GM12878 (cell line): ENCODE measurements at regions not wholly inside any gene's neighbourhood (a gene's known extent, or its start where the extent isn't known, plus 50 kb on each side); places are given as distances from the start of the nearest gene placed in this dataset.

ENCODE experiments used
- NR2C2 ChIP-seq: IDR thresholded peaks from 2 replicates; pipeline ENCODE4 v1.6.1; 2011; ENCODE audit warnings: borderline replicate concordance, low read depth; ENCODE audit not compliant: control insufficient read depth, insufficient read length
- POLR2AphosphoS5 ChIP-seq: IDR thresholded peaks from 2 replicates; pipeline ENCODE4 v1.6.1; 2011; ENCODE audit warnings: mild to moderate bottlenecking, low read length, inconsistent platforms
- ZNF384 ChIP-seq: IDR thresholded peaks from 2 replicates; pipeline ENCODE4 v1.6.1; 2012; ENCODE audit warnings: low read depth, mild to moderate bottlenecking, low read length, improper control_type of control experiment, borderline replicate concordance
- TF ChIP-seq, protein P1 (sequence below), 3 experiments: IDR thresholded peaks in 2 of 3; conservative IDR thresholded peaks in 1 of 3; 2 replicates each; pipeline ENCODE4 v1.5.1; 2011; ENCODE audit warnings: low read depth in 3 of 3, low read length in 3 of 3, mild to moderate bottlenecking in 3 of 3, control low read depth in 2 of 3, moderate library complexity in 2 of 3, inconsistent platforms in 1 of 3, mixed read lengths in 1 of 3; ENCODE audit not compliant: control insufficient read depth in 2 of 3, insufficient read depth in 1 of 3; ENCODE audit errors: extremely low read depth in 1 of 3
- TF ChIP-seq, protein P2 (sequence below): IDR thresholded peaks from 2 replicates; pipeline ENCODE4 v1.6.1; 2012; ENCODE audit warnings: mild to moderate bottlenecking, low read depth, low read length

DNA sequence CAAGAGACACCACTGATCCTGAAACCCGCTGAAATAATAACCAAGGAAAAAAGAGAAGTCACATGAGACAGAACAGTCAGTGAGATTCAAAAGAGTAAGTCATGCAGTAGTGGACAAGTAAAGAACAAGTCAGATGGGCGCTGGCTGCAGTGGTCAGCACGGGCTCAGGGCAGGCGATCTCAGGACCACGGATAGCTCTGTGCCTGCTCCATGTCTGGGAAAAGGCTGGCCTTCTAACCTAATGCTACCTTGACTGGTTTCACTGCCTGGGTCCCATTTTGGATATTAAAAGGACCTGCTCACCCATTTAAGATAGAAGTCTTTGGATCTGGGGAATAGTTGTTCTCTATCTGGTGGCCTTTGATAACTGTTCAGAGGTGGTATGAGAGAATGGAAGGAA is 61.7 kb upstream of the LCLAT1 start:
- TF ChIP-seq POLR2AphosphoS5: no peak
- TF ChIP-seq NR2C2: no peak
- TF ChIP-seq, protein P1, sequence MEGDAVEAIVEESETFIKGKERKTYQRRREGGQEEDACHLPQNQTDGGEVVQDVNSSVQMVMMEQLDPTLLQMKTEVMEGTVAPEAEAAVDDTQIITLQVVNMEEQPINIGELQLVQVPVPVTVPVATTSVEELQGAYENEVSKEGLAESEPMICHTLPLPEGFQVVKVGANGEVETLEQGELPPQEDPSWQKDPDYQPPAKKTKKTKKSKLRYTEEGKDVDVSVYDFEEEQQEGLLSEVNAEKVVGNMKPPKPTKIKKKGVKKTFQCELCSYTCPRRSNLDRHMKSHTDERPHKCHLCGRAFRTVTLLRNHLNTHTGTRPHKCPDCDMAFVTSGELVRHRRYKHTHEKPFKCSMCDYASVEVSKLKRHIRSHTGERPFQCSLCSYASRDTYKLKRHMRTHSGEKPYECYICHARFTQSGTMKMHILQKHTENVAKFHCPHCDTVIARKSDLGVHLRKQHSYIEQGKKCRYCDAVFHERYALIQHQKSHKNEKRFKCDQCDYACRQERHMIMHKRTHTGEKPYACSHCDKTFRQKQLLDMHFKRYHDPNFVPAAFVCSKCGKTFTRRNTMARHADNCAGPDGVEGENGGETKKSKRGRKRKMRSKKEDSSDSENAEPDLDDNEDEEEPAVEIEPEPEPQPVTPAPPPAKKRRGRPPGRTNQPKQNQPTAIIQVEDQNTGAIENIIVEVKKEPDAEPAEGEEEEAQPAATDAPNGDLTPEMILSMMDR (IDR thresholded peaks at IDR 0.05 in 2 of 3, conservative IDR thresholded peaks at IDR 0.05 in 1 of 3; ENCODE audit: control insufficient read depth in 2 of 3, extremely low read depth in 1 of 3, insufficient read depth in 1 of 3, low read depth in 3 of 3, low read length in 3 of 3): no peak
- TF ChIP-seq ZNF384: no peak
- TF ChIP-seq, protein P2, sequence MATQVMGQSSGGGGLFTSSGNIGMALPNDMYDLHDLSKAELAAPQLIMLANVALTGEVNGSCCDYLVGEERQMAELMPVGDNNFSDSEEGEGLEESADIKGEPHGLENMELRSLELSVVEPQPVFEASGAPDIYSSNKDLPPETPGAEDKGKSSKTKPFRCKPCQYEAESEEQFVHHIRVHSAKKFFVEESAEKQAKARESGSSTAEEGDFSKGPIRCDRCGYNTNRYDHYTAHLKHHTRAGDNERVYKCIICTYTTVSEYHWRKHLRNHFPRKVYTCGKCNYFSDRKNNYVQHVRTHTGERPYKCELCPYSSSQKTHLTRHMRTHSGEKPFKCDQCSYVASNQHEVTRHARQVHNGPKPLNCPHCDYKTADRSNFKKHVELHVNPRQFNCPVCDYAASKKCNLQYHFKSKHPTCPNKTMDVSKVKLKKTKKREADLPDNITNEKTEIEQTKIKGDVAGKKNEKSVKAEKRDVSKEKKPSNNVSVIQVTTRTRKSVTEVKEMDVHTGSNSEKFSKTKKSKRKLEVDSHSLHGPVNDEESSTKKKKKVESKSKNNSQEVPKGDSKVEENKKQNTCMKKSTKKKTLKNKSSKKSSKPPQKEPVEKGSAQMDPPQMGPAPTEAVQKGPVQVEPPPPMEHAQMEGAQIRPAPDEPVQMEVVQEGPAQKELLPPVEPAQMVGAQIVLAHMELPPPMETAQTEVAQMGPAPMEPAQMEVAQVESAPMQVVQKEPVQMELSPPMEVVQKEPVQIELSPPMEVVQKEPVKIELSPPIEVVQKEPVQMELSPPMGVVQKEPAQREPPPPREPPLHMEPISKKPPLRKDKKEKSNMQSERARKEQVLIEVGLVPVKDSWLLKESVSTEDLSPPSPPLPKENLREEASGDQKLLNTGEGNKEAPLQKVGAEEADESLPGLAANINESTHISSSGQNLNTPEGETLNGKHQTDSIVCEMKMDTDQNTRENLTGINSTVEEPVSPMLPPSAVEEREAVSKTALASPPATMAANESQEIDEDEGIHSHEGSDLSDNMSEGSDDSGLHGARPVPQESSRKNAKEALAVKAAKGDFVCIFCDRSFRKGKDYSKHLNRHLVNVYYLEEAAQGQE: peak; percentile 78
